ENCODE measurements at regions not wholly inside any gene's neighbourhood (a gene's known extent, or its start where the extent isn't known, plus 50 kb on each side); places are given as distances from the start of the nearest gene placed in this dataset.

DNA sequence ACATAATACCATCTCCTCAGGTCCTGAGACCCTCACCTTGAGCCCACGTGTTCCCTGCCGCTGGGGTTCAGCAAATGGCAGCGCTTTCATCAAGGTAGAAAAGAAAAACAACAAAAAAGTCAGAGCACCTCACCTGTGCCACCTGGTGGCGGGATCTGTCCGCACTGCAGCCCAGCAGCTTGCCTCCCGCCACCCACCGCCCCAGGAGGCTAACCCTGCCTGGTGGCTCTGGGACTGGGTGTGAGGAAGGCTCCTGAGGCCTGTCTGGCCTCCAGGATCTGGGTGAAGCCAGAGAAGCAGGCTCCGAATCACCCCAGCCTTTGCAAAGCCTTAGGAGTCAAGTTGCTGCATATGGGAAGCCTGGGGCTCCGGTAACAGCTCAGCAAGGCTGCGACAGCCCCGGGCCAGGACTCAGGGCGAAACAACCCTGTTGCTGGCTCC, 270.8 kb downstream of the BMP7 start:
- TF ChIP-seq, protein P1, sequence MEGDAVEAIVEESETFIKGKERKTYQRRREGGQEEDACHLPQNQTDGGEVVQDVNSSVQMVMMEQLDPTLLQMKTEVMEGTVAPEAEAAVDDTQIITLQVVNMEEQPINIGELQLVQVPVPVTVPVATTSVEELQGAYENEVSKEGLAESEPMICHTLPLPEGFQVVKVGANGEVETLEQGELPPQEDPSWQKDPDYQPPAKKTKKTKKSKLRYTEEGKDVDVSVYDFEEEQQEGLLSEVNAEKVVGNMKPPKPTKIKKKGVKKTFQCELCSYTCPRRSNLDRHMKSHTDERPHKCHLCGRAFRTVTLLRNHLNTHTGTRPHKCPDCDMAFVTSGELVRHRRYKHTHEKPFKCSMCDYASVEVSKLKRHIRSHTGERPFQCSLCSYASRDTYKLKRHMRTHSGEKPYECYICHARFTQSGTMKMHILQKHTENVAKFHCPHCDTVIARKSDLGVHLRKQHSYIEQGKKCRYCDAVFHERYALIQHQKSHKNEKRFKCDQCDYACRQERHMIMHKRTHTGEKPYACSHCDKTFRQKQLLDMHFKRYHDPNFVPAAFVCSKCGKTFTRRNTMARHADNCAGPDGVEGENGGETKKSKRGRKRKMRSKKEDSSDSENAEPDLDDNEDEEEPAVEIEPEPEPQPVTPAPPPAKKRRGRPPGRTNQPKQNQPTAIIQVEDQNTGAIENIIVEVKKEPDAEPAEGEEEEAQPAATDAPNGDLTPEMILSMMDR (IDR thresholded peaks at IDR 0.05; ENCODE audit: borderline replicate concordance, extremely low read depth, insufficient read depth) = no peak
- no peak for FAIRE-seq

DNA sequence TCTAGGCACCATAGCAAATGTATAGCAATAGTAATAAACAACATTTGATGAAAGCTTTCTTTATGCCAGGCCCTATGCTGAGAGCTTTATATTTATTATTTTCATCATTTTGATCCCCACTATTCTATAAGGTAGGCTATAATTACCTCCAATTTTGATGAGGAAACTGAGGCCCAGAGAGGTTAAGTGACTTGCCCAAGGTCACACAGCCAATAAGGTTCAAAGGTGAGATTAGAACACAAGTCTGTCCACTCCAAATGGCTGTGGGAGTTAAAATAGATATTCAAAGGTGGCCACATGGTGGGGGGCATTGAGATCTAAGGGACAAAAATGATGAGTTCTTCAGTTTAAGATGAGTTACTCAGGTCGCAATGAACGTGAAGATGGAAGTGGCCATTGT, 269.9 kb downstream of the BMP7 start:
- Histone ChIP-seq H3K4me3 (ENCODE audit: low read length in 3 of 3) (no peak overlapping the region), H3K9ac (ENCODE audit: low read length in 3 of 3) (no peak overlapping the region), H3K4me1 (ENCODE audit: control insufficient read depth in 2 of 3, insufficient read depth in 2 of 3, low read depth in 1 of 3, low read length in 3 of 3) (no peaks in the 10 kb centered on the region), H3K27me3 (ENCODE audit: control insufficient read depth, insufficient read depth, low read length) (no peaks in the 10 kb centered on the region), H3K27ac (ENCODE audit: low read depth in 2 of 2, low read length in 2 of 2) (no peak overlapping the region), H3K9me3 (ENCODE audit: control insufficient read depth in 2 of 3, insufficient read depth in 1 of 3, low read length in 3 of 3) (peaks cover 0 to 16% (median 0%) of the 10 kb centered on the region in 3 donors), H3K36me3 (ENCODE audit: control insufficient read depth in 2 of 3, insufficient read depth in 3 of 3, low read length in 3 of 3) (no peaks in the 10 kb centered on the region)
- intact Hi-C loops (cut with DNase I) = no loop called here
- FAIRE-seq = no peak
- no peak for DNase-seq
- TF ChIP-seq, protein P1 (IDR thresholded peaks at IDR 0.05; ENCODE audit: borderline replicate concordance, extremely low read depth, insufficient read depth) = no peak

More for the DNA sequence above, 270.8 kb downstream of the BMP7 start:
- Histone ChIP-seq H3K36me3 (ENCODE audit: control insufficient read depth in 2 of 3, insufficient read depth in 3 of 3, low read length in 3 of 3) (no peaks in the 10 kb centered on the region), H3K4me1 (ENCODE audit: control insufficient read depth in 2 of 3, insufficient read depth in 2 of 3, low read depth in 1 of 3, low read length in 3 of 3) (no peaks in the 10 kb centered on the region), H3K9ac (ENCODE audit: low read length in 3 of 3) (no peak overlapping the region), H3K27me3 (ENCODE audit: control insufficient read depth, insufficient read depth, low read length) (no peaks in the 10 kb centered on the region), H3K9me3 (ENCODE audit: control insufficient read depth in 2 of 3, insufficient read depth in 1 of 3, low read length in 3 of 3) (peaks cover 0 to 16% (median 0%) of the 10 kb centered on the region in 3 donors), H3K4me3 (ENCODE audit: low read length in 3 of 3) (no peak overlapping the region), H3K27ac (ENCODE audit: low read depth in 2 of 2, low read length in 2 of 2) (no peak overlapping the region)
- intact Hi-C loops (cut with DNase I) = no loop called here
- peak in 4 of 5 donors; percentile 51 to 68 (median 56) for DNase-seq

DNA sequence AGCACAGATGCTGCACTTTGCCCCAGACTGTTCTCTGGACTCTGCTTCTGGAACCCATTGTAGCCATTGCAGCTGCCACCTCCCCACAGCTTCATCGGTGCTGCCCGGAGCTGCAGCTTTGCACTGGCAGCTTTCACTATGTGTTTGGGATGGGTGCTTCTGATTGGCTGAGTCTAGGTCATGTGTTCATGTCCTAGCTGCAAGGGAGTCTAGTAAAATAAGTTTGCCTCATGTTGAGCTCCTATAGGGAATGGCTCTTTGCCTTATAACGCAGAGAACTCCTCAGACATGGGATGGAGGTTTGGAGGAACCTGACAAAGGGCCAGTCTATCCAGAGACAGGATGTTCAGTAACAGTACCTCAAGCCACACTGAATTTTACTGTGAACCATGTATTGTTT, 268.0 kb downstream of the BMP7 start:
- TF ChIP-seq, protein P1 (IDR thresholded peaks at IDR 0.05; ENCODE audit: borderline replicate concordance, extremely low read depth, insufficient read depth) = no peak
- no peaks in the 10 kb centered on the region for H3K4me1 ChIP-seq (ENCODE audit: control insufficient read depth in 2 of 3, insufficient read depth in 2 of 3, low read depth in 1 of 3, low read length in 3 of 3)
- FAIRE-seq = no peak
- no peaks in the 10 kb centered on the region for H3K36me3 ChIP-seq (ENCODE audit: control insufficient read depth in 2 of 3, insufficient read depth in 3 of 3, low read length in 3 of 3)
- intact Hi-C loops (cut with DNase I) = no loop called here
- no peak overlapping the region for H3K4me3 ChIP-seq (ENCODE audit: low read length in 3 of 3)
- no peak overlapping the region for H3K27ac ChIP-seq (ENCODE audit: low read depth in 2 of 2, low read length in 2 of 2)
- H3K9ac ChIP-seq (ENCODE audit: low read length in 3 of 3) = no peak overlapping the region
- H3K27me3 ChIP-seq (ENCODE audit: control insufficient read depth, insufficient read depth, low read length) = no peaks in the 10 kb centered on the region
- no peak for DNase-seq
- peaks cover 0 to 16% (median 0%) of the 10 kb centered on the region in 3 donors for H3K9me3 ChIP-seq (ENCODE audit: control insufficient read depth in 2 of 3, insufficient read depth in 1 of 3, low read length in 3 of 3)

DNA sequence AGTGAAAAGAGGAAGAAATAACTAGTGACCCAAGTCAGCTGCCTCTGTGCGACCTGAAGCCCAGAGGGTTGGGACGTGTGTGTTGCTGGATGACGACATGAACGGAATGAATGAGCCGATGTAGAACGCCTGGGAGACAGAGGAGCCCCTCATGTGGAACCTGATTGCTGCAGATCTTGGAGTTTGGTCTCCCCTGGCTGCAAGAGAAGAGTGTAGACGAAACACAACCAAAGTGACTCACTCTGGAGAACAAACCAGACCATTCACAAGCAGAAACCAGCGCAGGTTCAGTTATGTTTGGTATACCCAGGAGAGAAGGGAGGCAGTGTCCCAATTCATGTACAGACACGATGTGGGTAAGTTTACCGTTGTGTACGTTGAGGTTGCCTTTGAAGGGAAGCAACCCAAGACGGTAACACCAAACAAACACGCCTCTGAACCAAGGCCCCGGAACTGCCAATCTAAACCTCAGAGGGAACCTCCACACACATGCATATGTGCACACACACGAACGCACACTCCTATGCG, 265.9 kb downstream of the BMP7 start:
- no peak for FAIRE-seq

More for the DNA sequence above, 265.9 kb downstream of the BMP7 start:
- TF ChIP-seq, protein P1 (IDR thresholded peaks at IDR 0.05; ENCODE audit: borderline replicate concordance, extremely low read depth, insufficient read depth) = no peak
- peaks cover 0 to 16% (median 0%) of the 10 kb centered on the region in 3 donors for H3K9me3 ChIP-seq (ENCODE audit: control insufficient read depth in 2 of 3, insufficient read depth in 1 of 3, low read length in 3 of 3)
- no peak overlapping the region for H3K27ac ChIP-seq (ENCODE audit: low read depth in 2 of 2, low read length in 2 of 2)
- DNase-seq = no peak
- intact Hi-C loops (cut with DNase I) = no loop called here
- no peaks in the 10 kb centered on the region for H3K4me1 ChIP-seq (ENCODE audit: control insufficient read depth in 2 of 3, insufficient read depth in 2 of 3, low read depth in 1 of 3, low read length in 3 of 3)
- H3K9ac ChIP-seq (ENCODE audit: low read length in 3 of 3) = no peak overlapping the region
- no peaks in the 10 kb centered on the region for H3K27me3 ChIP-seq (ENCODE audit: control insufficient read depth, insufficient read depth, low read length)
- H3K36me3 ChIP-seq (ENCODE audit: control insufficient read depth in 2 of 3, insufficient read depth in 3 of 3, low read length in 3 of 3) = no peaks in the 10 kb centered on the region
- no peak overlapping the region for H3K4me3 ChIP-seq (ENCODE audit: low read length in 3 of 3)

Measured in kidney (tissue), 13 donors.